ENCODE measurements at regions not wholly inside any gene's neighbourhood (a gene's known extent, or its start where the extent isn't known, plus 50 kb on each side); places are given as distances from the start of the nearest gene placed in this dataset.

DNA sequence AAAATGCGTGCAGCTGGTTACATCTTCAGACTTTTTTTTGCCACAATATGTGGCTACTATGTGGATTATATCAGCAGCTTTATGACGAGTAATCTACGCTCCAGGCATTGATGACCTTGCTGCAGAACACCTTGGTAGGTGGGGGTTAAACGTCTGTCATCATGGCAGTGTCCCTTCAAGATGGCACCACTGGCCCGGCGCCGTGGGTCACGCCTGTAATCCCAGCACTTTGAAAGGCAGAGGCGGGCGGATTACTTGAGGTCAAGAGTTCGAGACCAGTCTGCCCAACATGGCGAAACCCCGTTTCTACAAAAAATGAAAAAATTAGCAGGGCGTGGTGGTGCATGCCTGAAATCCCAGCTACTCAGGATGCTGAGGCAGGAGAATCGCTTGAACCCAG is 177.5 kb downstream of the AEBP2 start:
- WGBS (ENCODE audit: insufficient coverage, low coverage, missing lambda C conversion rate): under 1% methylated on average over 12 of the region's 15 CpGs
- ChIA-PET POLR2A (no interaction called here), CTCF (ENCODE audit: low intra/inter-chr PET ratio) (no interaction called here)
- no peak for FAIRE-seq
- H3K36me3 ChIP-seq (ENCODE audit: control insufficient read depth, insufficient read depth, low read length): no peaks in the 10 kb centered on the region
- no peaks in the 10 kb centered on the region for H3K4me1 ChIP-seq (replicated peaks in 1 of 2; ENCODE audit: control insufficient read depth in 2 of 2, insufficient read depth in 2 of 2, low read length in 2 of 2)
- no peak overlapping the region for H3K27ac ChIP-seq (ENCODE audit: extremely low read depth, low read depth, low read length)
- no peaks in the 10 kb centered on the region for H3K27me3 ChIP-seq (ENCODE audit: control insufficient read depth in 2 of 2, insufficient read depth in 2 of 2, low read length in 2 of 2)
- no peaks in the 10 kb centered on the region for H3K9me1 ChIP-seq (ENCODE audit: control insufficient read depth, insufficient read depth, low read length)
- in situ Hi-C loops (cut with MboI) (no loop called here), intact Hi-C loops (cut with micrococcal nuclease) (no loop called here)
- no peak for DNase-seq (ENCODE audit: extremely low read depth in 1 of 4, low spot score in 3 of 4)
- no peaks in the 10 kb centered on the region for H4K20me1 ChIP-seq (replicated peaks; ENCODE audit: control insufficient read depth, insufficient read depth, low read length)
- no peak for ATAC-seq
- no peak overlapping the region for H3K9ac ChIP-seq (ENCODE audit: insufficient read depth in 1 of 2, low read depth in 2 of 2, low read length in 2 of 2)
- no TSS peak for BruUV-seq (replicated peaks)
- H3K4me3 ChIP-seq: no peak overlapping the region
- no peaks in the 10 kb centered on the region for H3K79me2 ChIP-seq (ENCODE audit: control insufficient read depth, insufficient read depth, low read length)
- no peak overlapping the region for H3K4me2 ChIP-seq (ENCODE audit: insufficient read depth, low read length)
- H3K9me3 ChIP-seq (replicated peaks; ENCODE audit: control insufficient read depth, insufficient read depth, low read depth, low read length): no peaks in the 10 kb centered on the region
- H2AFZ ChIP-seq (ENCODE audit: low read depth, low read length): no peak overlapping the region
- TF ChIP-seq NCOA4 (IDR thresholded peaks at IDR 0.05; ENCODE audit: partially characterized antibody) (no peak), FOXJ2 (tag; IDR thresholded peaks at IDR 0.05) (no peak), ARHGAP35 (IDR thresholded peaks at IDR 0.05; ENCODE audit: partially characterized antibody) (no peak), LEF1 (IDR thresholded peaks at IDR 0.05) (no peak), XRCC5 (IDR thresholded peaks at IDR 0.05; ENCODE audit: low read depth, low read length) (no peak), CBX3 (IDR thresholded peaks at IDR 0.05; ENCODE audit: borderline replicate concordance in 1 of 2, low read length in 2 of 2) (no peak)
- TF ChIP-seq, protein P1, sequence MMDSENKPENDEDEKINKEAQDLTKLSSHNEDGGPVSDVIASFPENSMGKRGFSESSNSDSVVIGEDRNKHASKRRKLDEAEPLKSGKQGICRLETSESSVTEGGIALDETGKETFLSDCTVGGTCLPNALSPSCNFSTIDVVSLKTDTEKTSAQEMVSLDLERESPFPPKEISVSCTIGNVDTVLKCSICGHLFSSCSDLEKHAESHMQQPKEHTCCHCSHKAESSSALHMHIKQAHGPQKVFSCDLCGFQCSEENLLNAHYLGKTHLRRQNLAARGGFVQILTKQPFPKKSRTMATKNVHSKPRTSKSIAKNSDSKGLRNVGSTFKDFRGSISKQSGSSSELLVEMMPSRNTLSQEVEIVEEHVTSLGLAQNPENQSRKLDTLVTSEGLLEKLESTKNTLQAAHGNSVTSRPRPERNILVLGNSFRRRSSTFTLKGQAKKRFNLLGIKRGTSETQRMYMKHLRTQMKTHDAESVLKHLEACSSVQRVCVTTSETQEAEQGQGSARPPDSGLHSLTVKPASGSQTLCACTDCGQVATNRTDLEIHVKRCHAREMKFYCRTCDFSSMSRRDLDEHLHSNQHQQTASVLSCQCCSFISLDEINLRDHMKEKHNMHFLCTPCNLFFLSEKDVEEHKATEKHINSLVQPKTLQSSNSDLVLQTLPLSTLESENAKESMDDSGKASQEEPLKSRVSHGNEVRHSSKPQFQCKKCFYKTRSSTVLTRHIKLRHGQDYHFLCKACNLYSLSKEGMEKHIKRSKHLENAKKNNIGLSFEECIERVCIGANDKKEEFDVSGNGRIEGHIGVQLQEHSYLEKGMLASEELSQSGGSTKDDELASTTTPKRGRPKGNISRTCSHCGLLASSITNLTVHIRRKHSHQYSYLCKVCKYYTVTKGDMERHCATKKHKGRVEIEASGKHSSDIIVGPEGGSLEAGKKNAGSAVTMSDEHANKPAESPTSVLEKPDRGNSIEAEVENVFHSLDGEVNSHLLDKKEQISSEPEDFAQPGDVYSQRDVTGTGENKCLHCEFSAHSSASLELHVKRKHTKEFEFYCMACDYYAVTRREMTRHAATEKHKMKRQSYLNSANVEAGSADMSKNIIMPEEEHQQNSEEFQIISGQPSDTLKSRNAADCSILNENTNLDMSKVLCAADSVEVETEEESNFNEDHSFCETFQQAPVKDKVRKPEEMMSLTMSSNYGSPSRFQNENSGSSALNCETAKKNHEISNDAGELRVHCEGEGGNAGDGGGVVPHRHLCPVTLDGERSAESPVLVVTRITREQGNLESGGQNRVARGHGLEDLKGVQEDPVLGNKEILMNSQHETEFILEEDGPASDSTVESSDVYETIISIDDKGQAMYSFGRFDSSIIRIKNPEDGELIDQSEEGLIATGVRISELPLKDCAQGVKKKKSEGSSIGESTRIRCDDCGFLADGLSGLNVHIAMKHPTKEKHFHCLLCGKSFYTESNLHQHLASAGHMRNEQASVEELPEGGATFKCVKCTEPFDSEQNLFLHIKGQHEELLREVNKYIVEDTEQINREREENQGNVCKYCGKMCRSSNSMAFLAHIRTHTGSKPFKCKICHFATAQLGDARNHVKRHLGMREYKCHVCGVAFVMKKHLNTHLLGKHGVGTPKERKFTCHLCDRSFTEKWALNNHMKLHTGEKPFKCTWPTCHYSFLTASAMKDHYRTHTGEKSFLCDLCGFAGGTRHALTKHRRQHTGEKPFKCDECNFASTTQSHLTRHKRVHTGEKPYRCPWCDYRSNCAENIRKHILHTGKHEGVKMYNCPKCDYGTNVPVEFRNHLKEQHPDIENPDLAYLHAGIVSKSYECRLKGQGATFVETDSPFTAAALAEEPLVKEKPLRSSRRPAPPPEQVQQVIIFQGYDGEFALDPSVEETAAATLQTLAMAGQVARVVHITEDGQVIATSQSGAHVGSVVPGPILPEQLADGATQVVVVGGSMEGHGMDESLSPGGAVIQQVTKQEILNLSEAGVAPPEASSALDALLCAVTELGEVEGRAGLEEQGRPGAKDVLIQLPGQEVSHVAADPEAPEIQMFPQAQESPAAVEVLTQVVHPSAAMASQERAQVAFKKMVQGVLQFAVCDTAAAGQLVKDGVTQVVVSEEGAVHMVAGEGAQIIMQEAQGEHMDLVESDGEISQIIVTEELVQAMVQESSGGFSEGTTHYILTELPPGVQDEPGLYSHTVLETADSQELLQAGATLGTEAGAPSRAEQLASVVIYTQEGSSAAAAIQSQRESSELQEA (IDR thresholded peaks at IDR 0.05; ENCODE audit: low read depth): no peak
- TF ChIP-seq, protein P2, sequence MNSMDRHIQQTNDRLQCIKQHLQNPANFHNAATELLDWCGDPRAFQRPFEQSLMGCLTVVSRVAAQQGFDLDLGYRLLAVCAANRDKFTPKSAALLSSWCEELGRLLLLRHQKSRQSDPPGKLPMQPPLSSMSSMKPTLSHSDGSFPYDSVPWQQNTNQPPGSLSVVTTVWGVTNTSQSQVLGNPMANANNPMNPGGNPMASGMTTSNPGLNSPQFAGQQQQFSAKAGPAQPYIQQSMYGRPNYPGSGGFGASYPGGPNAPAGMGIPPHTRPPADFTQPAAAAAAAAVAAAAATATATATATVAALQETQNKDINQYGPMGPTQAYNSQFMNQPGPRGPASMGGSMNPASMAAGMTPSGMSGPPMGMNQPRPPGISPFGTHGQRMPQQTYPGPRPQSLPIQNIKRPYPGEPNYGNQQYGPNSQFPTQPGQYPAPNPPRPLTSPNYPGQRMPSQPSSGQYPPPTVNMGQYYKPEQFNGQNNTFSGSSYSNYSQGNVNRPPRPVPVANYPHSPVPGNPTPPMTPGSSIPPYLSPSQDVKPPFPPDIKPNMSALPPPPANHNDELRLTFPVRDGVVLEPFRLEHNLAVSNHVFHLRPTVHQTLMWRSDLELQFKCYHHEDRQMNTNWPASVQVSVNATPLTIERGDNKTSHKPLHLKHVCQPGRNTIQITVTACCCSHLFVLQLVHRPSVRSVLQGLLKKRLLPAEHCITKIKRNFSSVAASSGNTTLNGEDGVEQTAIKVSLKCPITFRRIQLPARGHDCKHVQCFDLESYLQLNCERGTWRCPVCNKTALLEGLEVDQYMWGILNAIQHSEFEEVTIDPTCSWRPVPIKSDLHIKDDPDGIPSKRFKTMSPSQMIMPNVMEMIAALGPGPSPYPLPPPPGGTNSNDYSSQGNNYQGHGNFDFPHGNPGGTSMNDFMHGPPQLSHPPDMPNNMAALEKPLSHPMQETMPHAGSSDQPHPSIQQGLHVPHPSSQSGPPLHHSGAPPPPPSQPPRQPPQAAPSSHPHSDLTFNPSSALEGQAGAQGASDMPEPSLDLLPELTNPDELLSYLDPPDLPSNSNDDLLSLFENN (IDR thresholded peaks at IDR 0.05; ENCODE audit: low read depth in 2 of 2, low read length in 2 of 2): no peak
- TF ChIP-seq, protein P3, sequence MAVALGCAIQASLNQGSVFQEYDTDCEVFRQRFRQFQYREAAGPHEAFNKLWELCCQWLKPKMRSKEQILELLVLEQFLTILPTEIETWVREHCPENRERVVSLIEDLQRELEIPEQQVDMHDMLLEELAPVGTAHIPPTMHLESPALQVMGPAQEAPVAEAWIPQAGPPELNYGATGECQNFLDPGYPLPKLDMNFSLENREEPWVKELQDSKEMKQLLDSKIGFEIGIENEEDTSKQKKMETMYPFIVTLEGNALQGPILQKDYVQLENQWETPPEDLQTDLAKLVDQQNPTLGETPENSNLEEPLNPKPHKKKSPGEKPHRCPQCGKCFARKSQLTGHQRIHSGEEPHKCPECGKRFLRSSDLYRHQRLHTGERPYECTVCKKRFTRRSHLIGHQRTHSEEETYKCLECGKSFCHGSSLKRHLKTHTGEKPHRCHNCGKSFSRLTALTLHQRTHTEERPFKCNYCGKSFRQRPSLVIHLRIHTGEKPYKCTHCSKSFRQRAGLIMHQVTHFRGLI (CRISPR knock-in tag; IDR thresholded peaks at IDR 0.05): no peak

Measured in K562 (cell line).